Kidney tubule cell (primary cell): ENCODE measurements at regions not wholly inside any gene's neighbourhood (a gene's known extent, or its start where the extent isn't known, plus 50 kb on each side); places are given as distances from the start of the nearest gene placed in this dataset.
A peak's percentile ranks its signal among the peaks of the same experiment; 100 is the strongest.
"Not testable (repeated sequence)": the region's sequence is repeated elsewhere in the genome, so short reads cannot be mapped to it uniquely, and the experiment has no call there.

Source experiments
- DNase-seq: peaks from one replicate; pipeline ENCODE4 v3.0.0-alpha.2; 2018; ENCODE audit warnings: low spot score

- no peak for DNase-seq
Observed at GRCh38 chr6:125354649-125355048, 52.9 kb upstream of the HDDC2 start.

DNA sequence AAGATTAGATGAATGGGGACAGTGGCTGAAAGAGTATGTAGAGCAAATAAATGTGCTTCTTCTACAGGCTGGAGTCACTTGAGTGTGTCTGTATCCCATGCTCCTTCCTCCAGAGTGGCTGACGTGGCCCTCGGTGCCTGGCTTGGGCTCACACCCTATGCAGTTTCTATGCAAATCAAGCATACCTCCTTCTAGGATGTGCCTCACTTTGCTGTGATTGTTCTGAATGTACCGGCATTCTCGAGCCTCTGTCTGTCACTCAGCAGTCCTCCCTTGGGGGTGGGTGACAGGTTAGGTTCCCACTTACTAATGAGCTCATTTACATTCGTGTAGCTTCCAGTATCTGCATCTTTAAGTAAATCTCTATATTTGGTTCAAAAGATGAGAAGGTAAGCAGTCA is 55.1 kb upstream of the HDDC2 start:
- no peak for DNase-seq

DNA sequence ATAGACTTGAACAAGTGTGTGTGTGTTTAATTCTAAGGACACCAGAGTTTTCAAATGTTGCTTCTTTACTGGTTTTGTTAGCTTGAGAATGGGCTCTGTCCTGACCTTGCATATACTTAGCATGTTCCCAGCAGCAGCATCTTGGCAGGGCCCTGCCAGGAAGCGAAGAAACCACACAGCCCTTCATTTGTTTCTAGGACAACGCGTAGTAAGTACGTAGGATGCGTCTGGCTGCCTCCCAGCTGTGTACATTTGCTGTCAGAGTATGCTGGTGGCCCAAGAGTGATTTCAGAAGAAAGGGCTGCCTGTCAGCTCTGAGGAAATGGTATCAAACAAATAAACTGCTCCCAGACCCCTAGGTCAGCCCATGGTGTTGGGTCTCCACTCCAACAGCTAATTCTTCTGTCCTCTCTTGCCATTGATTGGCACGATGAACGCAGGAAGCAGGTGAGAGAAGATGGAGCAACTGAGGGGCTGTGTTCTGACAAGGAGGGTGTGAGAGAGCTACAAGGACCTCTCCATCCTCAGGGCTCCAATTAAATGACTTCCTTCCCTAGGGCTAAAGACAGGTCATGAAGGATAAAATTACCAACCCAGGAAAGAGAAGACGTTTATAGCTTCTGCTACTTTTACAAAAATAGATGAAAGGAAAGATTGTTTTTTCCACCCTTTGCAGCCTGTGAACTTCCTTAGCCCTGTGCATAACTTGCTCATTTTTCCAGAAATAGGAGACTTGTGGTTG is 55.9 kb upstream of the HDDC2 start:
- DNase-seq, result no peak

DNA sequence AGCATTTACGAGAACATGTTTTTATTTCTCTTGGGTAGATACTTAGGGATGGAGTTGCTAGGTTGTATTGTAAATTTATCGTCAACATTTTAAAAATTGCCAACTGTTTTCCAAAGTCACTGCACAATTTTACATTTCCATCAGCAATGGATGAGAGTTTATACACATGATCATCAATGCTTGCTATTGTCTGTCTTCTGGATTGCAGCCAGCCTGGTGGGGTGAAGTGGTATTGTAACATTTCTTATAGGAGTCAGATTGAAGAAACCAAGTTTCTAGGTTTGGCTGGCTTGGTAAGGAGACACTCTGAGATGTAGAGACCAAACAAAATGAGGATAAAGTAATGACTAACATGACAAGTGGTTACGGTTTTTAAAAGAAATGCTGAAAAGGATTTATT is 57.1 kb upstream of the HDDC2 start:
- DNase-seq, result peak; percentile 9

GRCh38 chr6:125361868-125362267 is 60.1 kb upstream of the HDDC2 start:
- DNase-seq, result no peak

DNA sequence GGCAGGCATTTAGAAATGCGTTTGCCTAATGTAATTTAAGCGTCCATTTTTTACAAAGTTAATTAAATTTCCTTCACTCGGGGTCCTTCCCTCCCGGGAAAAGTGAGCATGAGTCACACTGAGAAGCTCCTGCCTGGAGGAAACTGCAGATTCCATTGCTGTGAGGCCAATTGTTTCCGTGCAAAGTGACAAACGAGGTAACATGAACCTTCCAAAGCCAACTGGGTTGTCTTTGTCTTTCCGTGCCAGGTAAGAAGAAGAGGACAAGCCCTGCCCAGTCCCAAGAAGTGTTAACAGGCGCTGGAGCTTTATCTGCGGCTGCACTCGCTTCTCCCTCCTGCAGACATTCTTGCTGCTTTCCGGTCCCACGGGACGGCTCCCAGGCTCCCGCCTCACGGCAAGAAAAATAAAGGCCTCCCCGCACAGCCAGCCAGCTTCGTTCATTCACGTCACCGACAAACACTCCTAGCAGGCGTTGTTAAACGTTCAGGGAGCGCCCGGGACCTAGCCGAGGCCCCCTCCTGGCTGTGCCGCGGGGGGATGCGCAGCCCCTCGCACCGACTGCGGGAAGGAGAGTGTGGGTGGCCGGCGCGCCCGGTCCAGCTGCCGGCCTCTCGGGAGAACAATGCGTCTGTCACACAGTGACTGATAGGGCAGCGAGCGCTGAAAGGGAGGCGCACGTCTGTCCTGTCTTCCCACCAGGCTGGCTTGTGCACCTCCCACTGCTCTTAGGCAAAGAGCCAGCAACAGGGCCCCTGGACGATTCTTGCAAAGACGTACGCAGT is 61.5 kb upstream of the HDDC2 start:
- peak; percentile 75 for DNase-seq

- DNase-seq, result no peak
Observed at GRCh38 chr6:125363824-125364165, 62.0 kb upstream of the HDDC2 start.

- DNase-seq, result no peak
Observed at GRCh38 chr6:125365230-125365629, 63.5 kb upstream of the HDDC2 start.

DNA sequence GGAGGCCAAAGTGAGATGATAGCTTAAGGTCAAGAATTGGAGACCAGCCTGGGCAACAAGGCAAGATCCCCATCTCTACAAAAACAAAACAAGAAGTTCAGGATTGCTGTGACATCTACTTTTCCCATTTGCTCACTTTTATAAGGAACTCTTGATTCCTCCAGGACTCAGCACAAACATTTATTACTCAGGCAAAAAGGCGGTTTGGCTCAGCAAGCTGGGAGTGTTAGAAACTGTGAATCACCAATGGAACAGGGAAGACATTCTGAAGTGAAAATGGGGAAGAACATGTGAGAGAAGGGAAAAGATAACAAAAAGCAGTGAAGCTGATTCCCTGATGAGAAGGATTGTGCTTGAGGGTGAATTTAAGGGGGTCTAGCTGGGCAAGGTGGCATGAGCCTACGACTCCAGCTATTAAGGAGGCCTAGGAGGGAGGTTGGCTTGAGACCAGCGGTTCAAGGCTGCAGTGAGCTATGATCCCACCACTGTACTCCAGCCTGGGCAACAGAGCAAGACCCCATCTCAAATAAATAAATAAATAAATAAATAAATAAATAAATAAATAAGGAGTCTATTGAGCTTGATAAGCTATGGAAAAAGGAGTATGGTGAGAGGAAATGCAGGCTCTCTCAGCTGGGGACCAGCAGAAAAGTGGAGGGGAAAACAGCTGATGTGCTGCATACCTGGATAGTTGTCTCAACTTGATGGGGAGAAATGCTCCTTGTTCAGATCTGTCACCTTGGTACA is 65.4 kb upstream of the HDDC2 start:
- no peak for DNase-seq

- DNase-seq, result no peak
Observed at GRCh38 chr6:125370343-125370742, 68.6 kb upstream of the HDDC2 start.

- DNase-seq, result no peak
Observed at GRCh38 chr6:125375013-125375412, 73.2 kb upstream of the HDDC2 start.

DNA sequence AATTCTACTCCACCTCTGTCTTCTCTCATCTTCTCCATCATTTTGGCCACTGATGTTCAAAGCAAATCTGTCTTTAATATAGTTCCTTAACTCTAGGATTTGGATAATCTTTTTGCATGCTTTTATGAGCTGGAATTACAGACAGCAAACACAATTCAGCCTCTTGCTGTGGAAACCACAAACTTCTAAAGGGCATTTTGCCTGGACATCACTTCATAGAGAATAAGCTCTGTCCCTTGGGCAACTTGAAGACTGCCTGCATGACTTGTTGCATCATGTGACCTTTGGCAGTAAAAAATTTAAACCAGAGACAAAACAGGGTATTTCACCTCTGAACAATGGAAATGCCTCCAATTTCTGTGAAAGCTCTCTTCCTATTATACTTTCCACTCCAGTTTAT is 74.1 kb upstream of the HDDC2 start:
- no peak for DNase-seq

DNA sequence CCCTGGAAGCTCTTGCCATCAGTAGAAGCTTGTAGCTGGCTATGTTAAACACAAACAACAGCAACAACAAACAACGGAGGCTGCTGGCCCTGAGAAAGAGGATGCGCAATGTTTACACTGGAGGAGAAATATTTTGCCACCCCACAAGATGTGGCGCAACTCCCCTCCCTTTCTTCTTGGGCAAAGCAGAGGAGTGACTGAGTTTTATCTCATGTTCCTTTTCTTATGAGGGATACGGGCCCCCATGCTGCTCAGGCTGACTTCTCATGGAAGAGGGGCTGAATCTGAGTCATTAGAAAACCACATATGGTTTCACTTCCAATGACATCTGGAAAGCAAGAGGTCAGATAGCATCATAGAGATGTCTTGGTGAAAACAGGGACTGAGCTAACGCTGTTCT is 75.9 kb upstream of the HDDC2 start:
- no peak for DNase-seq

DNA sequence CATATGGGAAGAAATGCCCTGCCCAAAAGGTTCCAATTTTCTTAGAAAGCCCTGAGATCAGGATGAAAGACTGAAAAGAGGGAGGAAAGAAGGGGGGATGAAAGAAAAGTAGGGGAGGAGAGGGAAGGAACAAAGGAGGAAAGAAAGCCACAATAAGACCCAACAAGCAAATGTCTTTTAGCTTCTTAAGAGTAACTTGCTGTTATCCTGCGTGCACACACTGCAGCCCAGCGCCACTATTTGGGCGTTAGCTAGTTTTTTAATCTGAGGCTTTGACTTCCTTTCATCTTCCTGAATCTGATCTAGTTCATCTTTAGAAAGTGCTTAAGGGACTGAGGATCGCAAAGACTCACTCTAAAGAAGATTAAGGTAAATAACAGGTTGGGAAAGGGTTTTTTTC is 77.4 kb upstream of the HDDC2 start:
- DNase-seq, result no peak

- no peak for DNase-seq
Observed at GRCh38 chr6:125380474-125380873, 78.7 kb upstream of the HDDC2 start.

DNA sequence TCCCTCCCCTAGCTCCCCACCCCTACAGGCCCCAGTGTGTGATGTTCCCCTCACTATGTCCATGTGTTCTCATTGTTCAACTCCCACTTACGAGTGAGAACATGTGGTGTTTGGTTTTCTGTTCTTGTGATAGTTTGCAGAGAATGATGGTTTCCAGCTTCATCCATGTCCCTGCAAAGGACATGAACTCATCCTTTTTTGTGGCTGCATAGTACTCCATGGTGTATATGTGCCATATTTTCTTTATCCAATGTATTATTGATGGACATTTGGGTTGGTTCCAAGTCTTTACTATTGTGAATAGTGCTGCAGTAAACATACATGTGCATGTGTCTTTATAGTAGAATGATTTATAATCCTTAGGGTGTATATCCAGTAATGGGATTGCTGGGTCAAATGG is 84.6 kb upstream of the HDDC2 start:
- DNase-seq, result not testable (repeated sequence)

DNA sequence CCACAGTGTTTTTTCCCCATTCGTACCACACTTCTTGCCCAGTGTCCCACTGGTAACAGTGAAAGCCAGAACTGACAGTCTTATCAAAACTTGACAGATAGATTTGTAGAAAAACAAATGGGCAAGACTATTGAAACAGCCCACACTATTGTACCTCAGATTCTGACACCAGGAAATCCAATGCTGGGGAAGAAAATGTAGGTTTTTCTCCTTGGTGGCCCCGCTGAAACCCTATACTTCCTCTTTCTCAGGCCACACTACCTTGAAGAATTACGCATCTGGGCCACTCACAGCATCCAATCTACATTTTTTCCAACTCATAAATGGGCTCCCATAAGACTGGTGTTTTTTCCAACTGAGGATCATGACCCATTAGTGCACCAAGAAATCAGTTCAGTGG is 90.9 kb upstream of the HDDC2 start:
- no peak for DNase-seq

DNA sequence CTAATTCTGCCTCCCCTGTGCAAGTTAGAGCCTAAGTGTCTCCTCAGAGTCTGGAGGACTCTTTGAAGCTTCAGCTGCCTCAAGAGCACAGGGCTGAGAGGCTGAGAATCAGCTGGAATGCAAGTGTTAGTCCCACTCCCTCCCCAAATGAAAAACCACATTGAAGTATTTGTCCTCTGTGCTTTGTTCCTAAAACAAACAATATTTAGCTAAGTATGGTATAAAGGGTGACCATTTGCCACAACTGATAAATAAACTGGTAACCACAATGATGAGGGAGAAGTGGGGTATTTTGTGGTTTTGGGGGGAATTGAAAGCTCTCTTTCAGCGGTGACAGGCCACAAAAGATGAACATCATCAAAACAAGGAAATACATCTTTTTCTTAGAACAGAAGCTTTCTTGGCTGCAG is 91.7 kb upstream of the HDDC2 start:
- DNase-seq, result no peak

DNA sequence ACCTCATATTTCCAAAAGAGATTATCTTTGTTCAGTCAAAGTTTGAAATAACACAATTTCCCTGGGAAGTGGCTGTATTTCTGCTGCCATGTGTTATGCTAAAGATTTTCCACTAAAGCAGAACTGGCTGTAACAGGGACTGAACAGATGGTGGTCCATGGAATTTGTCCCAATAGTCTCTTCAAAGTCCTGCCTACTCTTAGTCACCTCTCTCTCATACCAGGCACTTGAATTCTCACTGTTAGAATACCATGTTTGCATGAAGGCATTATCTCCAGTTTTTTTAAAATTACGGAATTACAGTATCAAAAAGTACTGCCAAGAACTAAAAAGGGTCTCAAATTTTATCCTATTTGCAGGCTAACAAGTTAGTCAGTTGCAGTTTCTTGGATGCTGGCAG is 105.0 kb upstream of the HDDC2 start:
- no peak for DNase-seq

- no peak for DNase-seq
Observed at GRCh38 chr6:125414507-125414906, 112.7 kb upstream of the HDDC2 start.

DNA sequence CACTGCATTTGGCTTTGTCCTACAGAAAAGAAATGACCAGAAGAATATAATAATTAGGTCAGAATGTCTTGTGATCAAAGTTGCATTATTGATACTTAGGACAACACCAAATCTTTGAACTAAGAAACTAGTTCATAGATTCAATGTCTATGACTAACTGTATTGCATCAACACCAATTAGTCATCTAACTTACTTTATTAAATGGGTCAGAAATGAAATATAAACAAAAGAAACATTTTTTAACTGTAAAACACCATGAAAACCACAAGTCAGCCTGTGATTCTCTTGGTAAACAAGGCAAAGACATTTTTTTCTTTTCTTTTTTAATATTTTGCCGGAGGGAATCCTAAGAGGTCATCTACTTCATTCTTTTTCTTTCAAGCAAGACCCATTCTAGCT is 114.1 kb upstream of the HDDC2 start:
- no peak for DNase-seq

GRCh38 chr6:125421836-125422235 is 120.1 kb upstream of the HDDC2 start:
- peak; percentile 58 for DNase-seq

- DNase-seq, result no peak
Observed at GRCh38 chr6:125423047-125423446, 121.3 kb upstream of the HDDC2 start.
